CD4-positive, alpha-beta T cell (primary cell): ENCODE measurements at regions not wholly inside any gene's neighbourhood (a gene's known extent, or its start where the extent isn't known, plus 50 kb on each side); places are given as distances from the start of the nearest gene placed in this dataset.

Experiments used
- ATAC-seq: fragments of 200-7000 bp; cut with Tn5 transposase; one replicate; pipeline ENCODE4 v1.10.0; 2022; ENCODE audit warnings: mild to moderate bottlenecking; ENCODE audit not compliant: poor library complexity
- CTCF ChIA-PET: fragments of 350-600 bp; sonication (Branson Sonifier 250); formaldehyde crosslinking; loops from one replicate; lab custom pipeline; 2021; ENCODE audit warnings: antibody characterized with exemption, inconsistent platforms; lab: Charles Lee
- POLR2A ChIA-PET: fragments of 350-600 bp; sonication (Branson Sonifier 250); formaldehyde crosslinking; loops from one replicate; lab custom pipeline; 2021; ENCODE audit warnings: antibody characterized with exemption, inconsistent platforms; lab: Charles Lee
- DNase-seq, 14 experiments: peaks; one replicate each; pipeline ENCODE4 v3.0.0-alpha.2; 2013 to 2020; ENCODE audit warnings: mixed read lengths in 2 of 14
- H3K27ac ChIP-seq, 2 donors: one replicate each; pipeline versions ENCODE4 v1.5.1 to v1.7.0; 2013; ENCODE audit warnings: low read length in 2 of 2, low read depth in 1 of 2, mild to moderate bottlenecking in 1 of 2
- H3K27me3 ChIP-seq, 2 experiments: 1 replicate in 1 of 2; 2 replicates in 1 of 2; pipeline versions ENCODE4 v1.6.1 to v1.7.0; 2013; ENCODE audit warnings: low read length in 2 of 2, control low read depth in 1 of 2, mild to moderate bottlenecking in 1 of 2, moderate library complexity in 1 of 2; ENCODE audit not compliant: insufficient read depth in 2 of 2, control insufficient read depth in 1 of 2
- H3K36me3 ChIP-seq: one replicate; pipeline ENCODE4 v1.6.1; 2013; ENCODE audit warnings: low read length, control low read depth; ENCODE audit not compliant: insufficient read depth
- H3K4me1 ChIP-seq: one replicate; pipeline ENCODE4 v1.6.1; 2013; ENCODE audit warnings: low read length, control low read depth; ENCODE audit not compliant: insufficient read depth
- H3K4me3 ChIP-seq: one replicate; pipeline ENCODE4 v1.5.1; 2013; ENCODE audit warnings: mild to moderate bottlenecking, low read length, moderate library complexity
- H3K9me3 ChIP-seq, 2 experiments: 1 replicate in 1 of 2; 2 replicates in 1 of 2; pipeline versions ENCODE4 v1.6.1 to v1.7.0; 2013; ENCODE audit warnings: low read length in 2 of 2, mild to moderate bottlenecking in 2 of 2, control low read depth in 1 of 2, moderate library complexity in 1 of 2; ENCODE audit not compliant: control insufficient read depth in 1 of 2, insufficient read depth in 1 of 2
- H3K27ac Mint-ChIP-seq: one replicate; pipeline ENCODE4 v1.8.0; 2020; ENCODE audit warnings: mixed read lengths
- H3K27me3 Mint-ChIP-seq: one replicate; pipeline ENCODE4 v1.8.0; 2021; ENCODE audit warnings: mixed read lengths
- H3K36me3 Mint-ChIP-seq: one replicate; pipeline ENCODE4 v1.8.0; 2021; ENCODE audit warnings: low read depth, mixed read lengths
- H3K4me1 Mint-ChIP-seq: one replicate; pipeline ENCODE4 v1.8.0; 2021; ENCODE audit warnings: low read depth, mixed read lengths
- H3K4me3 Mint-ChIP-seq: one replicate; pipeline ENCODE4 v1.8.0; 2020; ENCODE audit warnings: mild to moderate bottlenecking, mixed read lengths
- H3K9me3 Mint-ChIP-seq: one replicate; pipeline ENCODE4 v1.8.0; 2020; ENCODE audit warnings: mixed read lengths
- CTCF ChIP-seq: fragments of 200-600 bp; IDR thresholded peaks from one replicate; pipeline ENCODE4 v1.8.0; 2022; ENCODE audit warnings: antibody characterized with exemption, mild to moderate bottlenecking
- intact Hi-C, 2 experiments: fragments of 100-400 bp; cut with DNase I in 1 of 2; cut with micrococcal nuclease in 1 of 2; formaldehyde crosslinking; loops; one replicate each; pipeline versions ENCODE4 v1.15.1 to v1.9.0; 2023 to 2025; cut with DNase I, micrococcal nuclease

- H3K27ac ChIP-seq = no peak overlapping the region
- Mint-ChIP-seq H3K4me3 (no peak overlapping the region), H3K27ac (no peak overlapping the region), H3K36me3 (no peaks in the 10 kb centered on the region), H3K4me1 (no peaks in the 10 kb centered on the region), H3K27me3 (peaks cover 41% of the 10 kb centered on the region), H3K9me3 (no peaks in the 10 kb centered on the region)
- H3K9me3 ChIP-seq = peaks cover 0 to 7% of the 10 kb centered on the region in 2 experiments
- ATAC-seq (no peak), DNase-seq (no peak)
- intact Hi-C loops = loop anchor here in 1 of 2 experiments (5.0 kb wide), 1 partner anchor 53 kb away; no protein-coding TSS in a partner anchor
- CTCF ChIA-PET = interaction anchor here (0.7 kb wide), 1 partner anchor 442 kb away, joined by 3 read pairs; no protein-coding TSS in a partner anchor
- no peak overlapping the region for H3K4me3 ChIP-seq
- no peaks in the 10 kb centered on the region for H3K4me1 ChIP-seq
- no peak for TF ChIP-seq CTCF
- H3K27me3 ChIP-seq = peaks cover 6 to 16% of the 10 kb centered on the region in 2 experiments
- no peaks in the 10 kb centered on the region for H3K36me3 ChIP-seq
- POLR2A ChIA-PET = no interaction called here
These were observed 55.3 kb upstream of the ERCC4 start for GRCh38 chr16:13864689-13865088.

GRCh38 chr16:13866073-13866472 lies 53.9 kb upstream of the ERCC4 start:
- Mint-ChIP-seq H3K27me3 (peaks cover 40% of the 10 kb centered on the region), H3K27ac (no peak overlapping the region), H3K4me1 (no peaks in the 10 kb centered on the region), H3K9me3 (no peaks in the 10 kb centered on the region), H3K36me3 (no peaks in the 10 kb centered on the region), H3K4me3 (no peak overlapping the region)
- Histone ChIP-seq H3K9me3 (peaks cover 0 to 7% of the 10 kb centered on the region in 2 experiments), H3K27ac (no peak overlapping the region), H3K36me3 (no peaks in the 10 kb centered on the region), H3K27me3 (peaks cover 6 to 9% of the 10 kb centered on the region in 2 experiments), H3K4me3 (no peak overlapping the region), H3K4me1 (no peaks in the 10 kb centered on the region)
- ChIA-PET CTCF (no interaction called here), POLR2A (no interaction called here)
- no peak for ATAC-seq
- intact Hi-C loops = loop anchor here in 1 of 2 experiments (5.0 kb wide), 1 partner anchor 51 kb away; no protein-coding TSS in a partner anchor
- peak in 12 of 14 experiments; percentile 0 to 54 (median 18) for DNase-seq
- TF ChIP-seq CTCF = peak; percentile 61
